ENCODE measurements at regions not wholly inside any gene's neighbourhood (a gene's known extent, or its start where the extent isn't known, plus 50 kb on each side); places are given as distances from the start of the nearest gene placed in this dataset.
"Not testable (repeated sequence)": the region's sequence is repeated elsewhere in the genome, so short reads cannot be mapped to it uniquely, and the experiment has no call there.

DNA sequence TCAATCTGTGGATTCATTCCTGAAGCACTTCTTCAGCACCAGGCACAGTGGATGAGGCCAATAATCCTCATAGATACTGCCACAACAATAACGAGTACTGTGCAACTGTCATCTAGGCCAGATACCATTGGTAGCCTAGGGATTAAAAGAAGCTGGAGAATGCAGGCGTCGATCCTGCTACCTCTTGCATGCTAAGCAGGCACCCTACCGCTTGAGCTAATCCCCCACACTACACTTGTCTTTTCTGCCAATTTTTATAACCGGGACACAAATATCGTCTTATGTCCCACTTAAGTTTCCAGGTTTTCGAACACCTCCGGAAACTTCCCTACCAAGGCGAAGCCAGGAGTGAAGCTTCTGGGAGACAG is 90.2 kb upstream of the ZNF322 start:
- not testable (repeated sequence) for H3K27ac ChIP-seq (ENCODE audit: low read depth in 2 of 2, low read length in 1 of 2); H3K4me1 ChIP-seq (ENCODE audit: control insufficient read depth in 2 of 2, insufficient read depth in 2 of 2, low read length in 1 of 2); H3K27me3 ChIP-seq (ENCODE audit: control insufficient read depth in 1 of 2, insufficient read depth in 2 of 2, low read length in 2 of 2); H3K4me3 ChIP-seq (ENCODE audit: low read depth in 1 of 2, low read length in 2 of 2); H3K36me3 ChIP-seq (ENCODE audit: control insufficient read depth in 2 of 2, insufficient read depth in 2 of 2, low read length in 1 of 2); H3K9me3 ChIP-seq (ENCODE audit: control insufficient read depth in 2 of 2, insufficient read depth in 1 of 2, low read depth in 1 of 2, low read length in 1 of 2)
- 15 to 18% methylated on average over 9 of the region's 9 CpGs for WGBS, 2 donors

DNA sequence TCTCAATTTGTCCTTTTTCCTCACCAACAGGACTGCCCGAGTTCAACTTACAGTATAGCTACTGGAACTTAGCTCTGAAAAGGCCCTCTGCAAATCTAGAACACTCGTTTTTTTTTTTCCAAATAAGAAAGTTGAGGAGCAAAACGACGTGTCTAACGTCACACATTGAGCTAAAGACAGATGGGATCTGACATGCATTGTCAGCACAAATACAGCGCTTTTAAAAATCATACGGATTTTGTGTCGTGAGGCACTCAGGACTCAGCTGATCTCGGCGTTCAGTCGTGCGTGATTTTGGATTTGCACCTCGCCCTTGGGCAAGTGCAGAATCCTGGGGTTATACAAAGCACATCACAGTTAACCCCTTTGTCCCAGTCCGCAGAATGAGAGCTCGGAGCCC is 94.7 kb upstream of the ZNF322 start:
- no peaks in the 10 kb centered on the region for H3K4me1 ChIP-seq (ENCODE audit: control insufficient read depth in 2 of 2, insufficient read depth in 2 of 2, low read length in 1 of 2)
- no peaks in the 10 kb centered on the region for H3K27me3 ChIP-seq (ENCODE audit: control insufficient read depth in 1 of 2, insufficient read depth in 2 of 2, low read length in 2 of 2)
- no peaks in the 10 kb centered on the region for H3K9me3 ChIP-seq (ENCODE audit: control insufficient read depth in 2 of 2, insufficient read depth in 1 of 2, low read depth in 1 of 2, low read length in 1 of 2)
- H3K27ac ChIP-seq (ENCODE audit: low read depth in 2 of 2, low read length in 1 of 2), result no peak overlapping the region
- no peak overlapping the region for H3K4me3 ChIP-seq (ENCODE audit: low read depth in 1 of 2, low read length in 2 of 2)
- no peaks in the 10 kb centered on the region for H3K36me3 ChIP-seq (ENCODE audit: control insufficient read depth in 2 of 2, insufficient read depth in 2 of 2, low read length in 1 of 2)
- whole genome bisulfite sequencing, 2 donors, result 10% methylated on average over 15 of the region's 15 CpGs

DNA sequence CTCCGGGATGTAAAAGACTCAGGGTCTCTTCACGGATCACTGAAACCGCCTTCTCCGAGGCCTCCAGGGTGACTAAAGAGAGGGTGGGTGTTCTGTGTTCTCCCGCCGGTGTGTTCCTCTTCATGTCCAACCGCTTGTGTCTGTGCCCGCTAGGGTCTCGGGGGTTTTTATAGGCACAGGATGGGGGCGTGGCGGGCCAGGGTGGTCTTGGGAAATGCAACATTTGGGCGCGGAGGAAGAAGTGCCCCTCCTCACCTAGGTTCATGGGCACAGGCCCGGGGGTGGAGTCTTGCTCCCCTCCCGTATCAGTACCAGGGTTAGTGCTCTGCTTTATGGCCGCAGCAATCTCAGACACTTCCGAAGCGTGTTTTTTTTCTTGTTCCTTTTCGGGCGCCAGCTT is 95.3 kb upstream of the ZNF322 start:
- not testable (repeated sequence) for H3K9me3 ChIP-seq (ENCODE audit: control insufficient read depth in 2 of 2, insufficient read depth in 1 of 2, low read depth in 1 of 2, low read length in 1 of 2); H3K4me1 ChIP-seq (ENCODE audit: control insufficient read depth in 2 of 2, insufficient read depth in 2 of 2, low read length in 1 of 2); H3K4me3 ChIP-seq (ENCODE audit: low read depth in 1 of 2, low read length in 2 of 2); H3K27ac ChIP-seq (ENCODE audit: low read depth in 2 of 2, low read length in 1 of 2); H3K36me3 ChIP-seq (ENCODE audit: control insufficient read depth in 2 of 2, insufficient read depth in 2 of 2, low read length in 1 of 2); H3K27me3 ChIP-seq (ENCODE audit: control insufficient read depth in 1 of 2, insufficient read depth in 2 of 2, low read length in 2 of 2)
- 3 to 4% methylated on average over 18 to 20 of the region's 20 CpGs for WGBS, 2 donors

DNA sequence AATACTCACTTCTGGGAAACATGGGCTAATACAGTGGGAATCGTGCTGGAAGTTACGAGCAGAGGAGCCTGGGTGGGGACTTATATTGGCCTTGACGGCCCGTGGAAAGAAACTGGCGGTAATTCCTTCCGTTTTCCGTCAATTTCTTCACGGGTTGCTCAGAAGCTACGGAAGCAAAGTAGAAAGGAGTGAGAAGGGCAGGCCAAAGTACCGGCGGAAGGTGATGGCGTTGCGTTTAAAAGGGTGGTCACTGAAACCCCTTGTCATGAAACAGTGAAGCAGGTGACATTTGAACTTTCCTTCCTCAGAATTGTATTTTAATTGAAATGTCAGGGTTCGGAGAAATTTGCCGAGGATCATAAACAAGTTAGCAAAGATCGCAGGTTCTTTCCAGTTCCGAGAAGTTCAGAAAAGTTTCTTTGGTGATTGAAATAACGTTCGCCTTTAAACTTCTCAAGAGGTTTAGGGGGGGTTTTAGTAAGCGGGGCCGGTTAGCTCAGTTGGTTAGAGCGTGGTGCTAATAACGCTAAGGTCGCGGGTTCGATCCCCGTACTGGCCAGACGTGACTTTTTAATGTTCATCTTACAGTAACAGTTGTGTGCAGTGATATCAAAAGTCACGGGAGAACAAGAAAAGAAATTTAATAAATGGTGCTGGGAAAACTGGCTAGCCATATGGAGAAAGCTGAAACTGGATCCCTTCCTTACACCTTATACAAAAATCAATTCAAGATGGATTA is 96.7 kb upstream of the ZNF322 start:
- 7 to 10% methylated on average over 28 to 29 of the region's 29 CpGs for WGBS, 2 donors

DNA sequence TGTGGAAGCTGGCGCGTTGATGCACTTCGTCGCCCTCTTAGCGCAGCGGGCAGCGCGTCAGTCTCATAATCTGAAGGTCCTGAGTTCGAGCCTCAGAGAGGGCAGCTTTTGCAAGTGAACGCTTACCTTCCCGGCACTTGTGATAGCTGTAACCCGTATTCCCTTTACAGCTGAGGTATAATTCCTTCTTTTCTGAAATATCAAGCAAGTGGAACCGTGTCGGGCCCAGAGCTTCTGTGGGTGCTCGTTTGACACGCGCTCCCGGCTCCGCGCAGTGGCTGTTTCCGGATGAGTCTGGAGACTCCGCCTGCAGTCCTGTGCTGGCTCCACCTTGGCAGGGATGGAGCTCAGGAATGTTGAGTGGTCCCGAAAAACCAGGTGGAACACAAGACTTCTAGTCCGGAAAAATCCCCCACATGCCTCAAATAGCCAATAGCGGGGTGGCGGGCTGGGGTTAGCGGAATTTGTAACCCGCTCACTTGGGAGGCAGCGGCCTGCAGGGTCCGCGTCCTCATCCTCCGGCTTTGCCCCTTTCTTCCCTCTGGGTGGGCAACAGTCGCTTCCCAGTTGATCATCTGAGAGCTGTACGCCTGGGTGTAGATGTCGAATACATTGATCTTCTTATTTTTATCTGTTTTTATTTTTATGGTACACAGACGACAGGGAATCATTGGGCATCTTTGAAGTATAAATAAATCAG is 106.8 kb upstream of the ZNF322 start:
- not testable (repeated sequence) for H3K9me3 ChIP-seq (ENCODE audit: control insufficient read depth in 2 of 2, insufficient read depth in 1 of 2, low read depth in 1 of 2, low read length in 1 of 2); H3K4me1 ChIP-seq (ENCODE audit: control insufficient read depth in 2 of 2, insufficient read depth in 2 of 2, low read length in 1 of 2); H3K36me3 ChIP-seq (ENCODE audit: control insufficient read depth in 2 of 2, insufficient read depth in 2 of 2, low read length in 1 of 2); H3K27ac ChIP-seq (ENCODE audit: low read depth in 2 of 2, low read length in 1 of 2); H3K4me3 ChIP-seq (ENCODE audit: low read depth in 1 of 2, low read length in 2 of 2); H3K27me3 ChIP-seq (ENCODE audit: control insufficient read depth in 1 of 2, insufficient read depth in 2 of 2, low read length in 2 of 2)
- no CpG with 5 or more reads among the region's 36 CpGs for WGBS, 2 donors

More for the DNA sequence above, 96.7 kb upstream of the ZNF322 start:
- H3K27ac ChIP-seq (ENCODE audit: low read depth in 2 of 2, low read length in 1 of 2); H3K4me3 ChIP-seq (ENCODE audit: low read depth in 1 of 2, low read length in 2 of 2); H3K4me1 ChIP-seq (ENCODE audit: control insufficient read depth in 2 of 2, insufficient read depth in 2 of 2, low read length in 1 of 2); H3K27me3 ChIP-seq (ENCODE audit: control insufficient read depth in 1 of 2, insufficient read depth in 2 of 2, low read length in 2 of 2); H3K9me3 ChIP-seq (ENCODE audit: control insufficient read depth in 2 of 2, insufficient read depth in 1 of 2, low read depth in 1 of 2, low read length in 1 of 2); H3K36me3 ChIP-seq (ENCODE audit: control insufficient read depth in 2 of 2, insufficient read depth in 2 of 2, low read length in 1 of 2): not testable (repeated sequence)

DNA sequence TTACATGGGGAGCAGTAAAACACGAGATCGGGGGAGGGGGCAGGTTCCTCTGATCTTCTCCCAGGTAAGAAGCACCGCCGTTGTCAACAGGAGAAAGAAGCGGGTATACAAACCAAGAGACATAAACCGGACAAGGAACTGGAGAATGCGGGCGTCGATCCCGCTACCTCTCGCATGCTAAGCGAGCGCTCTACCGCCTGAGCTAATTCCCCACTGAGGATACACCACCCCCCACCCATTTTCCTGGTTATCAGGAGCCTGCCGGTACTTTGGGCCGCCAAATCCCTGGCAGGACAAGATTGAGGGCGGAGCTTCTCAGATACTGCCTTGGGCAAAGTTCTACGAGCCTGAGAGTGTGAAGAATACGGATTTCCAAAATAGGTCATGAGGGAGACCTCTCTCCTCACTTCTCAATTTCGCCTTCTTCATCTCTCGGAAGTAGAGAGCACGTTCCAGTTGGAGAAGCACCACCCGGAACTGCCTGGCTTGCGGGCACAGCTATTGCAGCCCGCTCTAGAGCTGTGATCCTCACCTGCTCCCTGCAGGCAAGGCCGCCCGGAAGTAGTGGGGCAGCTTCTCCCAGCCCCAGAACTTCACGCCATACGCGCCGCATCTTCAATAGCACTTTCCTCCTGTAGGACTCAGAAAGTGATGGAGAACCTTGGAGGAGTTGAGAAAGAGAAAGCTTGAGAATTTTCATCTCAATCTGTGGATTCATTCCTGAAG is 111.6 kb upstream of the ZNF322 start:
- WGBS, 2 donors, result no CpG with 5 or more reads among the region's 31 CpGs
- H3K36me3 ChIP-seq (ENCODE audit: control insufficient read depth in 2 of 2, insufficient read depth in 2 of 2, low read length in 1 of 2); H3K27me3 ChIP-seq (ENCODE audit: control insufficient read depth in 1 of 2, insufficient read depth in 2 of 2, low read length in 2 of 2): not testable (repeated sequence)

DNA sequence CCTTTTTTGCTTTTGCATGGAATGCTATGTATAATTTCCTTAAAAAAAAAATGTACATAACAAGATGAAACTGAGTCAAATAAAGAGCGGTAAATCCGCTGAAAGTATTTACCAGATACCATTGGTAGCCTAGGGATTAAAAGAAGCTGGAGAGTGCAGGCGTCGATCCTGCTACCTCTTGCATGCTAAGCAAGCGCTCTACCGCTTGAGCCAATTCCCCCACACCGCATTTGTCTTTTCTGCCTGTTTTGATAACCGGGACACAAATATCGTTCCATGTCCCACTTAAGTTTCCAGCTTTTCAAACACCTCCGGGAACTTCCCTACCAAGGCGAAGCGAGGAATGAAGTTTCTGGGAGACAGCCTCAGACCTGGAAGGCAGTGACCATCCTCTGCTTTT is 113.9 kb upstream of the ZNF322 start:
- H3K36me3 ChIP-seq (ENCODE audit: control insufficient read depth in 2 of 2, insufficient read depth in 2 of 2, low read length in 1 of 2); H3K27ac ChIP-seq (ENCODE audit: low read depth in 2 of 2, low read length in 1 of 2); H3K4me1 ChIP-seq (ENCODE audit: control insufficient read depth in 2 of 2, insufficient read depth in 2 of 2, low read length in 1 of 2); H3K4me3 ChIP-seq (ENCODE audit: low read depth in 1 of 2, low read length in 2 of 2); H3K27me3 ChIP-seq (ENCODE audit: control insufficient read depth in 1 of 2, insufficient read depth in 2 of 2, low read length in 2 of 2); H3K9me3 ChIP-seq (ENCODE audit: control insufficient read depth in 2 of 2, insufficient read depth in 1 of 2, low read depth in 1 of 2, low read length in 1 of 2): not testable (repeated sequence)
- WGBS, 2 donors, result no CpG with 5 or more reads among the region's 12 CpGs

More for the DNA sequence above, 111.6 kb upstream of the ZNF322 start:
- H3K4me1 ChIP-seq (ENCODE audit: control insufficient read depth in 2 of 2, insufficient read depth in 2 of 2, low read length in 1 of 2); H3K4me3 ChIP-seq (ENCODE audit: low read depth in 1 of 2, low read length in 2 of 2); H3K9me3 ChIP-seq (ENCODE audit: control insufficient read depth in 2 of 2, insufficient read depth in 1 of 2, low read depth in 1 of 2, low read length in 1 of 2); H3K27ac ChIP-seq (ENCODE audit: low read depth in 2 of 2, low read length in 1 of 2): not testable (repeated sequence)

DNA sequence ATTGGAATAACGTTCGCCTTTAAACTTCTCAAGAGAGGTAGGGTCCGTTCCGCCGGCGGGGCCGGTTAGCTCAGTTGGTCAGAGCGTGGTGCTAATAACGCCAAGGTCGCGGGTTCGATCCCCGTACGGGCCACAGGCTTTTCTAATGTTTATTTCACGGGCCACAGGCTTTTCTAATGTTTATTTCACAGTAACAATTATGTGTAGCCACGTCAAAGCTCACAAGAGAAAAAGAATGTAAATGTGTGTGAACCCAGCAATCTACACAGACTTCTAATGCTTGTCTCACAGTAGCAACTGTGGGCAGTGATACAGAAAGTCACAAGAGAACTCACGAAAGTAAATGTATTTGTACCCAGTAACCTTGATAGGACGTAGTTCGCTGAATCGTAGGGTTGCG is 121.0 kb upstream of the ZNF322 start:
- not testable (repeated sequence) for H3K9me3 ChIP-seq (ENCODE audit: control insufficient read depth in 2 of 2, insufficient read depth in 1 of 2, low read depth in 1 of 2, low read length in 1 of 2); H3K4me3 ChIP-seq (ENCODE audit: low read depth in 1 of 2, low read length in 2 of 2); H3K27me3 ChIP-seq (ENCODE audit: control insufficient read depth in 1 of 2, insufficient read depth in 2 of 2, low read length in 2 of 2); H3K36me3 ChIP-seq (ENCODE audit: control insufficient read depth in 2 of 2, insufficient read depth in 2 of 2, low read length in 1 of 2); H3K27ac ChIP-seq (ENCODE audit: low read depth in 2 of 2, low read length in 1 of 2); H3K4me1 ChIP-seq (ENCODE audit: control insufficient read depth in 2 of 2, insufficient read depth in 2 of 2, low read length in 1 of 2)
- WGBS, 2 donors, result no CpG with 5 or more reads among the region's 21 CpGs

DNA sequence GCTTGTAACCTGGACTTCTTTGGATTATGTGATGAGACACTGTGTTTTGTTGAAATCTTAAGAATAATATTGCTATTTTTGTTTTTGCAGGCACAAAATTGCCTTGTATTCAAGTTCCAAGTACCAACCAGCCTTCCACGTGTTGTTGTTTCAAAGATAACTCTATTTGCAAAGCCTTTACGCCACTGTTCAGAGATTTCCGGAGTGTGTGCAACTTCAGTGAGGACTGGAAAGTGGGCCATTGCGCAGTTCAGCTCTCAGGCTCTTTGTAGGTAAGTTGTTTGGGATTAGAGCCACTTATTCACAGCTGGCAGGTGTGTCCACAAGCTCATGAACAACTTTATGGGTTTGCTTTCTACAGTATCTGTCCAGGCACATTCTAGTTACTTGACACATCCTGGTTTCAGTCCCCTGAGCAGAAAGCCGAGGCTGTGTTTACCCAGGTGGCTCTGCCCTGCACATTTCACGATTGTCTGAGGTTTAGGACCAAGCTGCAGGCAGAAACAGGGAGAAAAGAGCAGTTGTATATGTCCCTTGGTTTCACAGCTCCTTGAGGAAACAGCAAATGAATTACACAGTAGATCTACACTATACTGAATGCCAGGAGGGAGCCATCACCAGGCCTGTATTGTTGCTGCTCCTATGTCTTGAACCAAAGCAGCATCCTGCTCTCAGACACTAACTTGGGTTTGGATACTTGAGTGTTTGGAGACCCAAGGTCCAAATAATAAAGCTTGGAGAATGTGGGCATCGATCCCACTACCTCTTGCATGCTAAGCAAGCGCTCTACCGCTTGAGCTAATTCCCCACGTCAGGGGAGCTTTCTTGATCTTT is 136.1 kb upstream of the ZNF322 start:
- not testable (repeated sequence) for H3K27ac ChIP-seq (ENCODE audit: low read depth in 2 of 2, low read length in 1 of 2); H3K9me3 ChIP-seq (ENCODE audit: control insufficient read depth in 2 of 2, insufficient read depth in 1 of 2, low read depth in 1 of 2, low read length in 1 of 2); H3K27me3 ChIP-seq (ENCODE audit: control insufficient read depth in 1 of 2, insufficient read depth in 2 of 2, low read length in 2 of 2); H3K36me3 ChIP-seq (ENCODE audit: control insufficient read depth in 2 of 2, insufficient read depth in 2 of 2, low read length in 1 of 2); H3K4me1 ChIP-seq (ENCODE audit: control insufficient read depth in 2 of 2, insufficient read depth in 2 of 2, low read length in 1 of 2); H3K4me3 ChIP-seq (ENCODE audit: low read depth in 1 of 2, low read length in 2 of 2)
- no CpG with 5 or more reads among the region's 10 CpGs for WGBS, 2 donors

Measured in esophagus (tissue), 2 donors.